Stomach (tissue), 8 donors: ENCODE measurements at regions not wholly inside any gene's neighbourhood (a gene's known extent, or its start where the extent isn't known, plus 50 kb on each side); places are given as distances from the start of the nearest gene placed in this dataset.
A peak's percentile ranks its signal among the peaks of the same experiment; 100 is the strongest.

ENCODE experiments used
- DNase-seq, 2 donors: peaks; one replicate each; pipeline versions ENCODE4 v3.0.0 to v3.0.0-alpha.2; 2013 to 2019
- H3K27ac ChIP-seq, 5 donors: fragments of 200-600 bp in 4 of 5; sonication (generic) in 4 of 5; one replicate each; pipeline ENCODE4 v1.5.1; 2013 to 2019; ENCODE audit warnings: mild to moderate bottlenecking in 1 of 5, moderate library complexity in 1 of 5
- H3K27me3 ChIP-seq, 3 donors: fragments of 200-600 bp; sonication (generic); one replicate each; pipeline ENCODE4 v1.5.1; 2017 to 2019; ENCODE audit warnings: mixed run types in 1 of 3
- H3K36me3 ChIP-seq, 4 donors: fragments of 200-600 bp; sonication (generic); 1 replicate in 3 of 4; 2 replicates in 1 of 4; pipeline ENCODE4 v1.5.1; 2016 to 2019
- H3K4me1 ChIP-seq, 4 donors: fragments of 200-600 bp; sonication (generic); one replicate each; pipeline ENCODE4 v1.5.1; 2016 to 2019
- H3K4me3 ChIP-seq, 4 donors: fragments of 200-600 bp; sonication (generic) in 3 of 4; one replicate each; pipeline ENCODE4 v1.5.1; 2016 to 2019; ENCODE audit warnings: mild to moderate bottlenecking in 1 of 4
- H3K9me3 ChIP-seq, 4 donors: fragments of 200-600 bp; sonication (generic); one replicate each; pipeline ENCODE4 v1.5.1; 2016 to 2019
- EP300 ChIP-seq: sonication (generic); formaldehyde crosslinking; IDR thresholded peaks from one replicate; pipeline ENCODE4 v1.6.1; 2017; ENCODE audit warnings: antibody characterized with exemption
- POLR2A ChIP-seq, 4 donors: fragments of 450-650 bp; IDR thresholded peaks; one replicate each; pipeline ENCODE4 v1.6.1; 2016; ENCODE audit warnings: antibody characterized with exemption in 4 of 4, control low read depth in 2 of 4, mild to moderate bottlenecking in 1 of 4, moderate library complexity in 1 of 4
- POLR2AphosphoS5 ChIP-seq, 3 donors: sonication (generic); formaldehyde crosslinking; IDR thresholded peaks; one replicate each; pipeline ENCODE4 v1.6.1; 2016; ENCODE audit warnings: antibody characterized with exemption in 3 of 3
- WGBS, 5 donors: extraction: QIAGEN DNeasy Blood & Tissue Kit in 3 of 5; methylation state at CpG; one replicate each; pipeline versions ENCODE4 v1.1.5 to v1.1.7; 2013 to 2018; 5-methylcytosine and 5-hydroxymethylcytosine counted together
- intact Hi-C: fragments of 100-400 bp; cut with DNase I; formaldehyde crosslinking; loops from one replicate; pipeline ENCODE4 v1.15.1; 2023; ENCODE audit warnings: low total_unique reads
- TF ChIP-seq, protein P1 (sequence below), 7 experiments: fragments of 450-650 bp in 4 of 7; fragments of 200-600 bp in 3 of 7; sonication (generic) in 3 of 7; IDR thresholded peaks; one replicate each; pipeline ENCODE4 v1.5.1; 2016 to 2019; ENCODE audit warnings: antibody characterized with exemption in 7 of 7, control low read depth in 2 of 7, mild to moderate bottlenecking in 1 of 7
- donor health status: healthy with polysubstance abuse.
- donor health status: Bipolar disorder and iron deficiency.
- donor health status: healthy.

- no peak overlapping the region for H3K4me3 ChIP-seq
These were observed 123.1 kb upstream of the ADO start for GRCh38 chr10:62681211-62681940.

DNA sequence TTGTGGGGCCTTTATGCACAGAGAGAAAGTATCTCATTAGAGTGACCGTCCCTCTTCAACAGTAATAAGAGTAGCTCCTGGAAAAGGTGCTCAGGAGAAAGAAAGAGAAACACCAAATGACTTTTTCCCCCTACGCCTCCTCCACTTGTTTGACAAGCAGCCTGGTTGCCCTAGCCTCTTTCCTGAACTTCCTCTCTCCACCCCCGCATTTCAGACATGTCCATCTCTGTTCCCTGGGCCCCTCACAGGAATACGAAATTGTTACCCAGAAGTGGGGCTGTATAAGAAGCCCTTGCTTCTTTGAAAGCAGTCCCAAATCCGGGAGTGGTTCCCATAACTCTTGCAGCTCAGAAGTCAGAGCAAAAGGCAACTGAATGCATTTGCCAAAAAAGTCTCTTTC, 119.6 kb upstream of the ADO start:
- TF ChIP-seq EP300: no peak
- 66 to 82% (median 71%) methylated on average over 5 of the region's 5 CpGs for WGBS, 5 donors
- Histone ChIP-seq H3K27ac (no peak overlapping the region), H3K4me1 (no peaks in the 10 kb centered on the region), H3K27me3 (no peaks in the 10 kb centered on the region), H3K4me3 (no peak overlapping the region), H3K36me3 (no peaks in the 10 kb centered on the region), H3K9me3 (peaks cover 0 to 14% (median 6%) of the 10 kb centered on the region in 4 donors)
- no peak for DNase-seq
- intact Hi-C loops: no loop called here

More at GRCh38 chr10:62681211-62681940, 123.1 kb upstream of the ADO start:
- no peaks in the 10 kb centered on the region for H3K4me1 ChIP-seq
- WGBS, 5 donors: 37 to 64% (median 45%) methylated on average over 8 of the region's 8 CpGs
- intact Hi-C loops: no loop called here
- no peaks in the 10 kb centered on the region for H3K36me3 ChIP-seq
- no peak overlapping the region for H3K27ac ChIP-seq
- H3K9me3 ChIP-seq: peaks cover 0 to 8% (median 5%) of the 10 kb centered on the region in 4 donors
- H3K27me3 ChIP-seq: no peaks in the 10 kb centered on the region
- TF ChIP-seq, protein P1, sequence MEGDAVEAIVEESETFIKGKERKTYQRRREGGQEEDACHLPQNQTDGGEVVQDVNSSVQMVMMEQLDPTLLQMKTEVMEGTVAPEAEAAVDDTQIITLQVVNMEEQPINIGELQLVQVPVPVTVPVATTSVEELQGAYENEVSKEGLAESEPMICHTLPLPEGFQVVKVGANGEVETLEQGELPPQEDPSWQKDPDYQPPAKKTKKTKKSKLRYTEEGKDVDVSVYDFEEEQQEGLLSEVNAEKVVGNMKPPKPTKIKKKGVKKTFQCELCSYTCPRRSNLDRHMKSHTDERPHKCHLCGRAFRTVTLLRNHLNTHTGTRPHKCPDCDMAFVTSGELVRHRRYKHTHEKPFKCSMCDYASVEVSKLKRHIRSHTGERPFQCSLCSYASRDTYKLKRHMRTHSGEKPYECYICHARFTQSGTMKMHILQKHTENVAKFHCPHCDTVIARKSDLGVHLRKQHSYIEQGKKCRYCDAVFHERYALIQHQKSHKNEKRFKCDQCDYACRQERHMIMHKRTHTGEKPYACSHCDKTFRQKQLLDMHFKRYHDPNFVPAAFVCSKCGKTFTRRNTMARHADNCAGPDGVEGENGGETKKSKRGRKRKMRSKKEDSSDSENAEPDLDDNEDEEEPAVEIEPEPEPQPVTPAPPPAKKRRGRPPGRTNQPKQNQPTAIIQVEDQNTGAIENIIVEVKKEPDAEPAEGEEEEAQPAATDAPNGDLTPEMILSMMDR (IDR thresholded peaks at IDR 0.05): peak in 1 of 7 experiments; percentile 13
- TF ChIP-seq POLR2AphosphoS5 (IDR thresholded peaks at IDR 0.05): no peak
- DNase-seq: peak; percentile 29 to 44

GRCh38 chr10:62687230-62687748, 117.2 kb upstream of the ADO start:
- Histone ChIP-seq H3K36me3 (no peaks in the 10 kb centered on the region), H3K27ac (no peak overlapping the region), H3K4me1 (no peaks in the 10 kb centered on the region), H3K4me3 (no peak overlapping the region), H3K9me3 (peaks cover 0 to 14% (median 6%) of the 10 kb centered on the region in 4 donors), H3K27me3 (no peaks in the 10 kb centered on the region)
- TF ChIP-seq, protein P1 (IDR thresholded peaks at IDR 0.05): no peak
- TF ChIP-seq EP300: no peak
- no peak for TF ChIP-seq POLR2A (IDR thresholded peaks at IDR 0.05)
- no peak for DNase-seq
- intact Hi-C loops: no loop called here

- no peak for TF ChIP-seq POLR2AphosphoS5 (IDR thresholded peaks at IDR 0.05)
- TF ChIP-seq EP300: no peak
- TF ChIP-seq POLR2A (IDR thresholded peaks at IDR 0.05): no peak
- TF ChIP-seq, protein P1 (IDR thresholded peaks at IDR 0.05): no peak
- Histone ChIP-seq H3K27me3 (no peaks in the 10 kb centered on the region), H3K36me3 (no peaks in the 10 kb centered on the region), H3K9me3 (peaks cover 0 to 14% (median 6%) of the 10 kb centered on the region in 4 donors), H3K4me1 (no peaks in the 10 kb centered on the region), H3K4me3 (no peak overlapping the region), H3K27ac (peak overlapping the region in 1 of 5 donors; percentile 11)
- 68 to 84% (median 81%) methylated on average over 2 of the region's 2 CpGs for WGBS, 5 donors
- no peak for DNase-seq
- intact Hi-C loops: no loop called here
These were observed 115.4 kb upstream of the ADO start for GRCh38 chr10:62688971-62689700.
